ENCODE measurements at regions not wholly inside any gene's neighbourhood (a gene's known extent, or its start where the extent isn't known, plus 50 kb on each side); places are given as distances from the start of the nearest gene placed in this dataset.

GRCh38 chr18:61727241-61728193 lies 165.3 kb downstream of the RNF152 start:
- no peak for DNase-seq (ENCODE audit: low read depth in 2 of 2)

- no peak for DNase-seq (ENCODE audit: low read depth in 2 of 2)
Observed at GRCh38 chr18:61724532-61724931, 168.3 kb downstream of the RNF152 start.

DNA sequence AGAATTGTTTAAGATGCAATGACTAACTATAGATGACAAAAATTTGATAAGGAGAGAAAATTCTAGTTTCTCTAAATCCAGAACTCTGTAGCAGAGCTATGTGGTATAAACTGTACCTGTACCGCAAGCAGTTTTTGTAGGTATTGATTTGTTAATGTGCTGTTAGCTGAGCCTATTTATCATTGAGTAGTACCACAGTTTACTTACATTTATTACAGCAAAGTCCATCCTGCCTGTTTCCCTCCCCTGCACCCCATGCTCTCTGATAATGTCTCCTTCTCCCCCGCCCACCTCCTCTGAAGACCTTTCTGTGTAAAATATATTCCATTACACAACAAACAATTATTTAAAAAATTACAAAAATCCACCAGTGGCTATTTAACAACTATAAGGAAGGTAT lies 170.6 kb downstream of the RNF152 start:
- DNase-seq (ENCODE audit: low read depth in 2 of 2), result no peak

- DNase-seq (ENCODE audit: low read depth in 2 of 2), result no peak
Observed at GRCh38 chr18:61720496-61720895, 172.3 kb downstream of the RNF152 start.

DNA sequence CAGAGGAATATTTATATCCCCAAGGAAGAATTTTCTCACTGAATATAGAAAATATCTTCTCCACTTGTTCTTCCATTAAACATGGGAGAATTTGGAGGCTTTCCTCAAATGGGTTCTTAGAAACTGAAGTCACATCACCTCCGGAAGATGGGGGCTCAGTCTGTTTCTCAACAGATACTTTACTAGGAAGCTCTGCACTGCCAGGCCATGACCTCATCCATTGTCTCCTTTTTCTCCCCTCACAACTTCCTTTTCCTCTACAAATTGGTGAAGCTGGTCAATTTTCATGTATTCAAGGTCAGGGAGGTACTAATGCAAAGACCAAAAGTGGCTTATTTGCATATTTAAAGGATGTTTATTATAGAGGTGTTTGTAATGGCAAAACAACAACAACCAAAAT lies 173.1 kb downstream of the RNF152 start:
- no peak for DNase-seq (ENCODE audit: low read depth in 2 of 2)

GRCh38 chr18:61718944-61719343 lies 173.9 kb downstream of the RNF152 start:
- no peak for DNase-seq (ENCODE audit: low read depth in 2 of 2)

- no peak for DNase-seq (ENCODE audit: low read depth in 2 of 2)
Observed at GRCh38 chr18:61714421-61714820, 178.4 kb downstream of the RNF152 start.

DNA sequence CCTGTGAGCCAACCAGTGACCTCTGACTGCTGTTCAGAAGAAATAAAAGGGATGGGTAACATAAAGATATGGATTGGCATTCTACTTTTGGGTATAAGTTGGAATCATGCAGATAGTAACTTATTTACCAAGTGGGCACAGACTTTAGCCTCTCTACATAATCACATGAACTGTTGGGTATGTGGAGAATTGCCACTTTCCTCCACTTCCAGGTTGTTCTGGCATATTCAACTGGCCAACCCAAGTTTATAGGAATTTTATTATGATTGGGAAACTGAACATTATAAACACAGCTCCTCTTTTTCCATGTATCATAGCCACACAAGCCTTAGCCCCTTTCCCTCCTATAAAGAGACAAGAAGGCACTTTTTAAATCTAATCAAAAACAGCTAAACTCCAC lies 179.3 kb downstream of the RNF152 start:
- no peak for DNase-seq (ENCODE audit: low read depth in 2 of 2)

DNA sequence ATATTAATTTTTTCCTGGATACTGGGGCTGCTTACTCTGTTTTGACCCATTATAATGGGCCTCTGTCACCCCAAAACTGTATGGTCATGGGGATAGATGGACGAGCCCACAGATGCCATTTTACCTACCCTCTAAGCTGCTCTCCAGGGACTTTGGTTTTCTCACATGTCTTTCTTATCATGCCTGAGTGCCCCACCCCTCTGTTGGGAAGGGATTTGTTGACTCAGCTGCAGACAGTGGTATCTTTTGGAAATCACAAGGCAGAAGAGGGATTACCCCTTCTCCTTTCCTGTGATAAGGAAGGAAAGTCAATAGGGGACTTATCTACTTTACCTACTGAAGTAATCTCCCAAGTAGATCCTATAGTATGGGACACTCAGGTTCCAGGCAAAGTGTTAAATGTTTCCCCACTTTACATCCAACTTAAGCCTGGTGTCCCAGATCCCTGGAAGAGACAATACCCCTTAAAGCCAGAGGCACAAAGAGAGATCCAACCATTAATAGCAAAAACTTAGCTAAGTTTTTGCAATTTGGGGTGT lies 182.7 kb downstream of the RNF152 start:
- no peak for DNase-seq (ENCODE audit: low read depth in 2 of 2)

DNA sequence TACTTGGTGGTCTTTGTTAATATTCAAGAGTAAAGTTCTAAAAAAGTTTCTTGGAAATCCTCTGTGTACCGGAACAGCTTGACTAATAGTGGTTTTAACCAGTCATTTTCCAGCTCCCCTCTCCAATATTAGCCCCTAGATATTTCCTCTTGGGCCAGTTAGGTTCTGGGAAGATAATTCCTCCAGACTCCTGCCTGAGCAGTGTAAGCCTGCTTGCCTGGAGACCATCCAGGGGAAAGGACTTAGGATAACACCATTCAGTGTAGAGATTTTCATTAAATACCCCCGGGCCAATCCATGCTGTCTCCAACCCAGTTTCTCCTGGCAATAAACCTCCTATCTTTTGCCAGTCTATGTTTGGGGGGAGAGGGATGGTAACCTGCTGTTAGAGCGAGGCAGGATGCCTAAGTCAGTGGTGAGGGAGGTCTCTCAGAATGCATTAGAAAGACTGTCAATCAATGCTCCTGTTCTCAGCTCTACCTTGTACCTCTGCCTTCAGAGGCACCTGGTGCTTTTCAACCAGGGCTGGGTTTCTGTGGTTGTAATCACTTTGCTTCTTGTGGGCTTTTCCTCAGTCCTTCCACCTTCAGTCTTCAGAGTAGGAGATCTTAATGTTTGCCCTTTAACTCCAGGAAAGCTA lies 186.4 kb downstream of the RNF152 start:
- DNase-seq (ENCODE audit: low read depth in 2 of 2), result no peak

- DNase-seq (ENCODE audit: low read depth in 2 of 2), result no peak
Observed at GRCh38 chr18:61703508-61703907, 189.3 kb downstream of the RNF152 start.

GRCh38 chr18:61702007-61702406 lies 190.8 kb downstream of the RNF152 start:
- DNase-seq (ENCODE audit: low read depth in 2 of 2), result no peak

DNA sequence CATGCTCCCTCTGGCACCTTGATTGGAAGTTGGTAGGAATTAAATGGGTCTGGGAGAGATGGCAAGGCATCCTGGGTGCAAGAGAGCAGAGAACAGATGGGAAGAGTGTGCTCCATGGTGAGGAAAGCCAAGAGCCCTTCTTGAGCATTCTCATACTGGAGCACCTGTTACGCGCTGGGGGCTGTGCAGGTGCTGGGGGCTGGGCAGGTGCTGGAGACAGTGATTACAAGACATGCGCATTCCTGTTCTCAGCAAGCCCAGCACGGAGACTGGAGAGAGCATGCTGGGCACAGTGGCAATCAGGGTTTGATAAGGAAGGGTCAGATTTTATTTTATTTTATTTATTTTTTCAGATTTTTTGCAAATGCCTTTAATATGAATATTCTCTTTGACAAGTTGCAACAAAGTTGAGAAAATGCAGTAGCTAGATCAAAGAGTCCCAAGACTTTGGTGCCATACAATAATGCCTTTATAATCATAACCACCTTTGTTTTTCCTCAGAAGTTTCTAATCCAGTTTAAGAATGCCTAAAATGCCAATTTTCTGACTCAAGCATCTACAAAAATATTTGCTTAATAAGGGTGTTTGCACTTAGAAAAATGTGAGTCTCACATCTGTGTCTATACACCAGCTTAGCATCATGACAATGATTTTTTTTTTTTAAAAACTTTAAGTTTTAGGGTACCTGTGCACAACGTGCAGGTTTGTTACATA lies 193.3 kb downstream of the RNF152 start:
- no peak for DNase-seq (ENCODE audit: low read depth in 2 of 2)

- DNase-seq (ENCODE audit: low read depth in 2 of 2), result no peak
Observed at GRCh38 chr18:61697306-61697909, 195.4 kb downstream of the RNF152 start.

DNA sequence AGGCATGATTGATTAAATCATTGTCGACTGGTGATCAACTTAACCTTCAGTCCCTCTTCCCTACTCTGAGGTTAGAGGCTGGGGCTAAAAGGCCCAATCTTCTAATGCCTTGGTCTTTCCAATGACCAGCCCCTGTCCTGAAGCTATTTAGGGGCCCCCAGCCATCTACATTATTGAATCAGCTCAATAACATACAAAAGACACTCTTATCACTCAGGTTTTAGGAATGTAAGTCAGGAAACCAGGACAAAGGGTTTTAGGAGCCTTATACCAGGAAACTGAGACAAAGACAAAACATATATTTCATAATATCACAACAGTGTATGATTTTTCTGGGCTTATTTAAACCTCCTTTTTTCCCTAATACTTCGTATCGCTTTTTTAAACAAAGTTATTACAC lies 198.6 kb downstream of the RNF152 start:
- no peak for DNase-seq (ENCODE audit: low read depth in 2 of 2)

GRCh38 chr18:61690418-61691138 lies 202.2 kb downstream of the RNF152 start:
- no peak for DNase-seq (ENCODE audit: low read depth in 2 of 2)

GRCh38 chr18:61687317-61687716 lies 205.5 kb downstream of the RNF152 start:
- no peak for DNase-seq (ENCODE audit: low read depth in 2 of 2)

DNA sequence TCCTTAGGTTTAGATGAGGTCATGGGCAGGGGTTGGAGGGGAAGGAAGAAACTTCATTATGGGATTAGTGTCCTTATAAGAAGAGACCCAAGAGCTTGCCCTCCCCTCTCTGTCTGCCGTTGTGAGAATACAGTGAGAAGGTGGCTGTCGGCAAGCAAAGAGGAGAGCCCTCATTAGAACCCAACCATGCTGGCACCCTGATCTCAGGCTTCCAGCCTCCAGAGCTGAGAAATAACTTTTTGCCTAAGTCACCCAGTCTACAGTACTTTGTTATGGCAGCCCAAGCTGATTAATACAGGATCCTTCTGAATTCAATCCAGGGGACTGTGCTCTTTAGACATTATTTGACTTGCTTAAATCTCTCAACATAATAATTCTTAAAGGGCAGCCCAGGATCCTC lies 209.0 kb downstream of the RNF152 start:
- no peak for DNase-seq (ENCODE audit: low read depth in 2 of 2)

DNA sequence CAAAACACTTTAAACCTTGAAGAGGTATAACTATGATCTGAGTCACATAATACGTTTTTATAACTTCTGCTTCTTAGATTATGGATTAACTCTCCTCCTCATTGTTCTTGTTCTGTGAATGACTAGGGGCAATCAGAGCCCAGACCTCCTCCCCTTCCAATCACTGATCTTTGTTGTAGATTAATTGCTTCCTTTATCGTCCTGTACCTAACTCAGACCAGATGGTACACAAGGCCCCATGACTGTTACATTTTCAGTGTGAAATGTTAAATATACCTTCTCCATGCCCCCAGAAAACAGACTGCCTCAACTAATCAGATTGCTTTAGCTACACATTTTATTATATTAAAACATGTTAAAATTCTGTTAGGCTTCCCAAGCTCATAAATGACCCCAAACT lies 211.7 kb downstream of the RNF152 start:
- DNase-seq (ENCODE audit: low read depth in 2 of 2), result no peak

DNA sequence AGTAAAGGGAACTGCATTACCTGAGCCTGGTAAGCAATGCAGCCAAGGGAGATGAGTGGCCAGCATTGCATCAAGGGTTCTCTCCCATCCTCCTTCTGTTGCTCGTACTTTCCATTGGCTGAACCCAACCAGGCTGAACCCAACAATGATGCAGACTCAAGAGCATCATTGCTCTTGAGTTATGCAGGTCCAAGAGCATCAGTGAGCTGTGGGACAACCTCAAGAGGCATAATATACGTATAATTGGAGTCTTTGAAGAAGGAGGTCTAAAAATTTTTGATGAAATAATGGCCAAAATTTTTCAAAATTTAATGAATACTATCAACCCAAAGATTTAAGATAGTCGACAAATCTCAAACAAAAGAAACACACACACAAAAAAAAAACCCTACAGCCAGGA lies 213.0 kb downstream of the RNF152 start:
- DNase-seq (ENCODE audit: low read depth in 2 of 2), result no peak

DNA sequence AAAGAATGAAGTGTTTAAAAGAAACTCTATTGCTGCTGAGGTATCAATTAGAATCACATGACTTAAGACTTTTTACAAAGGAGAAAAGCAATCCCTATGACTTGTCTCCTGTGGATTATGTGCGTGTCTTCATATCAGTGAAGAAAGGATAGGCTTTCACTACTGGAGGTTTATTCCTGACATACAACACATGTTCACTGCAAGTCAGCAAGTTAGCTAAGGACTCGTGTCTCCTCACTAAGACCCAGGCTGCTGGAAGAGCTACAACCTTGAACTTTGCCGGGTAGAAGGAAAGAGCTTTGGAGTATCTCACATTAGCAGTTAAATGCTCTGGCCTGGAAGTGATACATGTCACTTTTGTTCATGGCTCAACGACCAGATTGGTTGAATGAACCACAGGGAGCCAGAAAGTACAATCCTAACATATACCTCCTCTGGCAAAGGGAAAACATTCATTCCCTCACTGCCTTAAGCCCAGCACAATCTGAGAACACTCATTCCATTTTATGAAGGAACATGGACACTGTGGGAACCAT lies 215.3 kb downstream of the RNF152 start:
- no peak for DNase-seq (ENCODE audit: low read depth in 2 of 2)

Measured in stimulated activated CD8-positive, alpha-beta memory T cell treated with anti-CD3 and anti-CD28 coated beads, Interleukin-15, amount 100 ng/mL, for 48 hours (primary cell).